ENCODE measurements at regions not wholly inside any gene's neighbourhood (a gene's known extent, or its start where the extent isn't known, plus 50 kb on each side); places are given as distances from the start of the nearest gene placed in this dataset.

DNA sequence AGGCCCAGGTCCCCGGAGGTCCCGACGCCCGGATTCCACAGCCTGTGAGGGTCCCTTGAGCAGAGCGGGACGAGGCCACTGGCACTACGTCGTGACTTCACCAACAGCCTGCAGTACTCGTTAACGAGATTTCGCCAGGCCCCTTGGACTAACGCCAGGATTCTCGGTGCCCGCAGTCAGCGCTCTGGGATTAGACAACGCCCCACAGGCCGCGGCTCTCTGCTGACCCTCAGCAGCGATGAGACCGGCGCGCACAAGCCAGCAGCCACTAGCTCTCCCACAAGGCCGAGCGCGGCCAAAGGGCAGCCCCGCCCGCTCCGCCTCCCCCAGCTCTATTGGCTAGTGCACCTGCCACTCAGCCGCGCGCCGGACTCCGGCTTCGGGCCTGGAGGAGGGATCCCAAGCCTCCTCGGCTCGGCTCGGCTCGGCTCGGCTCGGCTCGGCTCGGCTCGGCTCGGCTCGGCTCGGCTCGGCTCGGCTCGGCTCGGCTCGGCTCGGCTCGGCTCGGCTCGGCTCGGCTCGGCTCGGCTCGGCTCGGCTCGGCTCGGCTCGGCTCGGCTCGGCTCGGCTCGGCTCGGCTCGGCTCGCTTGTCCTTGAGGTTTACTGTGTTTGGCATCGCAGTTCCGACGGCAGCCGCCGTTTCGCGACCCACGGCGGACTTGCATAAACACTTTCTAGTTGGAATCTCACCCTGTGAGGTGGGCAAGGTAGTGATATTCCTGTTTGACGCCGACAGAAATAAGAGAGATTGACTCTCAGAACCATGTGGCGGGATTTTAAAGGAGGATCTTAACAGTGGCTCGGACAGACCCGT, 231.7 kb upstream of the SERP2 start (continued):
- TF ChIP-seq HOXD13 (CRISPR knock-in tag; IDR thresholded peaks at IDR 0.05; ENCODE audit: borderline replicate concordance) (no peak), HOXA7 (CRISPR knock-in tag; IDR thresholded peaks at IDR 0.05; ENCODE audit: borderline replicate concordance) (no peak), YY1 (tag by site-specific recombination; IDR thresholded peaks at IDR 0.05) (no peak), ZBTB48 (tag by site-specific recombination; IDR thresholded peaks at IDR 0.05) (peak; percentile 97), ZBTB8A (tag by site-specific recombination; IDR thresholded peaks at IDR 0.05) (peak; percentile 81), ZBTB11 (tag by site-specific recombination; conservative IDR thresholded peaks at IDR 0.05; ENCODE audit: low read depth) (no peak), BCL11B (tag by site-specific recombination; IDR thresholded peaks at IDR 0.05; ENCODE audit: low read depth) (peak; percentile 76; the same call in 1 of the 2 replicates), ZNF596 (tag by site-specific recombination; IDR thresholded peaks at IDR 0.05) (0 out of 2 replicates have a peak, but pooled peaks have one; percentile 19), ZBTB49 (tag by site-specific recombination; IDR thresholded peaks at IDR 0.05; ENCODE audit: low read depth) (no peak), ZNF354C (tag by site-specific recombination; IDR thresholded peaks at IDR 0.05; ENCODE audit: borderline replicate concordance, low read depth) (no peak), ZNF37A (tag by site-specific recombination; IDR thresholded peaks at IDR 0.05) (no peak), ZNF558 (tag by site-specific recombination; IDR thresholded peaks at IDR 0.05) (0 out of 2 replicates have a peak, but pooled peaks have one; percentile 17), ZNF785 (tag by site-specific recombination; IDR thresholded peaks at IDR 0.05) (no peak), OSR2 (tag by site-specific recombination; IDR thresholded peaks at IDR 0.05) (0 out of 2 replicates have a peak, but pooled peaks have one; percentile 18), ZFP69B (tag by site-specific recombination; IDR thresholded peaks at IDR 0.05) (peak; percentile 80; the same call in 1 of the 2 replicates), ZNF514 (tag by site-specific recombination; IDR thresholded peaks at IDR 0.05) (no peak), ZNF341 (tag by site-specific recombination; IDR thresholded peaks at IDR 0.05; ENCODE audit: low read depth) (no peak), PRDM4 (tag by site-specific recombination; IDR thresholded peaks at IDR 0.05) (no peak), ELK4 (IDR thresholded peaks at IDR 0.05; ENCODE audit: borderline replicate concordance, low read depth, low read length) (no peak), ZNF19 (tag by site-specific recombination; IDR thresholded peaks at IDR 0.05; ENCODE audit: low read depth) (no peak), ZNF335 (tag by site-specific recombination; conservative IDR thresholded peaks at IDR 0.05) (peak; percentile 95), ZIC2 (tag by site-specific recombination; IDR thresholded peaks at IDR 0.05) (peak; percentile 65; the same call in 1 of the 2 replicates), GLI4 (tag by site-specific recombination; IDR thresholded peaks at IDR 0.05) (no peak)
- TF ChIP-seq, protein P1, sequence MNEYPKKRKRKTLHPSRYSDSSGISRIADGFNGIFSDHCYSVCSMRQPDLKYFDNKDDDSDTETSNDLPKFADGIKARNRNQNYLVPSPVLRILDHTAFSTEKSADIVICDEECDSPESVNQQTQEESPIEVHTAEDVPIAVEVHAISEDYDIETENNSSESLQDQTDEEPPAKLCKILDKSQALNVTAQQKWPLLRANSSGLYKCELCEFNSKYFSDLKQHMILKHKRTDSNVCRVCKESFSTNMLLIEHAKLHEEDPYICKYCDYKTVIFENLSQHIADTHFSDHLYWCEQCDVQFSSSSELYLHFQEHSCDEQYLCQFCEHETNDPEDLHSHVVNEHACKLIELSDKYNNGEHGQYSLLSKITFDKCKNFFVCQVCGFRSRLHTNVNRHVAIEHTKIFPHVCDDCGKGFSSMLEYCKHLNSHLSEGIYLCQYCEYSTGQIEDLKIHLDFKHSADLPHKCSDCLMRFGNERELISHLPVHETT (tag by site-specific recombination; IDR thresholded peaks at IDR 0.05), result no peak
- TF ChIP-seq, protein P2, sequence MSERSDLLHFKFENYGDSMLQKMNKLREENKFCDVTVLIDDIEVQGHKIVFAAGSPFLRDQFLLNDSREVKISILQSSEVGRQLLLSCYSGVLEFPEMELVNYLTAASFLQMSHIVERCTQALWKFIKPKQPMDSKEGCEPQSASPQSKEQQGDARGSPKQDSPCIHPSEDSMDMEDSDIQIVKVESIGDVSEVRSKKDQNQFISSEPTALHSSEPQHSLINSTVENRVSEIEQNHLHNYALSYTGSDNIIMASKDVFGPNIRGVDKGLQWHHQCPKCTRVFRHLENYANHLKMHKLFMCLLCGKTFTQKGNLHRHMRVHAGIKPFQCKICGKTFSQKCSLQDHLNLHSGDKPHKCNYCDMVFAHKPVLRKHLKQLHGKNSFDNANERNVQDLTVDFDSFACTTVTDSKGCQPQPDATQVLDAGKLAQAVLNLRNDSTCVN (tag by site-specific recombination; optimal IDR thresholded peaks at IDR 0.05), result peak; percentile 88
- TF ChIP-seq, protein P3, sequence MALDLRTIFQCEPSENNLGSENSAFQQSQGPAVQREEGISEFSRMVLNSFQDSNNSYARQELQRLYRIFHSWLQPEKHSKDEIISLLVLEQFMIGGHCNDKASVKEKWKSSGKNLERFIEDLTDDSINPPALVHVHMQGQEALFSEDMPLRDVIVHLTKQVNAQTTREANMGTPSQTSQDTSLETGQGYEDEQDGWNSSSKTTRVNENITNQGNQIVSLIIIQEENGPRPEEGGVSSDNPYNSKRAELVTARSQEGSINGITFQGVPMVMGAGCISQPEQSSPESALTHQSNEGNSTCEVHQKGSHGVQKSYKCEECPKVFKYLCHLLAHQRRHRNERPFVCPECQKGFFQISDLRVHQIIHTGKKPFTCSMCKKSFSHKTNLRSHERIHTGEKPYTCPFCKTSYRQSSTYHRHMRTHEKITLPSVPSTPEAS (tag by site-specific recombination; IDR thresholded peaks at IDR 0.05), result no peak
